ENCODE measurements at regions not wholly inside any gene's neighbourhood (a gene's known extent, or its start where the extent isn't known, plus 50 kb on each side); places are given as distances from the start of the nearest gene placed in this dataset.

GRCh38 chr11:86129740-86130540 is 61.1 kb upstream of the PICALM start:
- TF ChIP-seq CTCF (IDR thresholded peaks at IDR 0.05 in 8 of 11, conservative IDR thresholded peaks at IDR 0.05 in 3 of 11) (no peak), POLR2AphosphoS5 (IDR thresholded peaks at IDR 0.05) (no peak), POLR2A (IDR thresholded peaks at IDR 0.05) (no peak)

Measured in spleen (tissue), 7 donors.